ENCODE measurements at regions not wholly inside any gene's neighbourhood (a gene's known extent, or its start where the extent isn't known, plus 50 kb on each side); places are given as distances from the start of the nearest gene placed in this dataset.

DNA sequence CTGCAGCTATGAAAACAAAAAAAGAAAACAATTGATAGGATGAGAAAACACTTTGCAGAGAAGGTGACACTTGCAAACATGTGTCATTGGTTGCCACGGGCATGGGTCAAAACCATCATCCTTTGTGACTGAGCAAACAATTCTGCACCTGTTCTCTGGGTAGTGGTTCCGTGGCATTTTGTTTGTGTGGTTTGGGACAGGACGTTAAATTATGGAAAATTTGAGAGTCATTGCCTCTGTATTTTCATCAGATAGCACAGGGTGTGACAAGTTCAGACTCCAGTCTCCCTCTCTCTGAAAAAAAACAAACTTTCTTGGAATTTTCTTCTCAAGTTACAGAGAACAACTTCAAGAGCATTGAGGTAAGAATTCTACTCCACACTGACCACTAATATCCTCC, 113.4 kb upstream of the HMHB1 start:
- in situ Hi-C loops (cut with MboI; ENCODE audit: low pct_unique_long_range_greater_than_20kb, low sequenced_read_pairs): no loop called here
- DNase-seq: no peak

- DNase-seq: no peak
- in situ Hi-C loops (cut with MboI; ENCODE audit: low pct_unique_long_range_greater_than_20kb, low sequenced_read_pairs): no loop called here
These were observed 115.0 kb upstream of the HMHB1 start for GRCh38 chr5:143696921-143697320.

DNA sequence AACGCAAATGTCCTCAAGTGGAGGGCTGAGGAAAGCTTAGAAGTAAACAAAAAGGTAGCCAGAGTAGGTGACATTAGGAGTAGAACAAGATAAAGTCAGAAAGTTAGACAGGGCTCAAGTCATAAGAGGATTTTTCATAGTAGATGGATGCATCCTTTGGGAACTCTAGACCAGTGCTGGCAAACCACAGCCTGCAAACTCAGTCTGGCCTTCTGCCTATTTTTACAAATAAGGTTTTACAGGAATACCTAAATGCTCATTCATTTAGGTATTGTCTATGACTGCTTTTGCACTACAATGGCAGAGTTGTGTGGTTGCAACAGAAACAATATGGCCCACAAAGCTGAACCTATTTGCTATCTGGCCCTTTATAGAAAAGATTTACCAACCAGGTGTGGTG, 116.0 kb upstream of the HMHB1 start:
- DNase-seq: no peak
- in situ Hi-C loops (cut with MboI; ENCODE audit: low pct_unique_long_range_greater_than_20kb, low sequenced_read_pairs): no loop called here

- no peak for DNase-seq
- in situ Hi-C loops (cut with MboI; ENCODE audit: low pct_unique_long_range_greater_than_20kb, low sequenced_read_pairs): no loop called here
These were observed 116.6 kb upstream of the HMHB1 start for GRCh38 chr5:143695244-143695864.

GRCh38 chr5:143694357-143694756, 117.6 kb upstream of the HMHB1 start:
- DNase-seq: no peak
- in situ Hi-C loops (cut with MboI; ENCODE audit: low pct_unique_long_range_greater_than_20kb, low sequenced_read_pairs): no loop called here

DNA sequence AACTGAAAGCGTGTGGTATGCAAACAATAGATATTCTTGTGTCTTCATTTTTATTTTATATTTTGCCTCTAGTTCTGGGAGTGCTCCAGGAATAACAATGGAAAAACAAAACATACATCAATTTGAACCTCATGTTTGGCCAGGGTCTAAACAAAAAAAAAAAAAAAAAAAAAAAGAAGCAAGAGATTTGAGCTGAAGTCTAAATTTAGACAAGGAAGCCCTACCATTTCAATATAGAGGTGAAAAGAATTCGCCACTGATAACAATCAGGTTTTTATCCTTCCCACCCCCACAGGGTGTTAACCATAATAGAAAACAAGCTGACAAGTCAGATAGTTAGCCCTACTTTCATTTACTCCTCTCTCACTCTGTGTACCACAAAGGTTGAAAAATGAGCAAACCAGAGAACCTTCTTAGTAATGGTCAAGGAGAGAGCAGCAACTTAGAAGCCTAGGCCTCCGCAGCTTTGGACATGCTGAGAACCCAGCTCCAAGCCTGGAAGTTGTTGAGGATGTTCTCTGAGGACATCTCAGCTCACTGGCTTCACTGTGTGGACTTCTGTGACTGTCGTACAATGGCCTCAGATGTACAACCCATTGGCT, 118.2 kb upstream of the HMHB1 start:
- in situ Hi-C loops (cut with MboI; ENCODE audit: low pct_unique_long_range_greater_than_20kb, low sequenced_read_pairs): no loop called here
- DNase-seq: no peak

- in situ Hi-C loops (cut with MboI; ENCODE audit: low pct_unique_long_range_greater_than_20kb, low sequenced_read_pairs): no loop called here
- no peak for DNase-seq
These were observed 119.6 kb upstream of the HMHB1 start for GRCh38 chr5:143692342-143692741.

GRCh38 chr5:143691945-143692290, 120.0 kb upstream of the HMHB1 start:
- in situ Hi-C loops (cut with MboI; ENCODE audit: low pct_unique_long_range_greater_than_20kb, low sequenced_read_pairs): no loop called here
- no peak for DNase-seq

GRCh38 chr5:143691287-143691944, 120.5 kb upstream of the HMHB1 start:
- DNase-seq: no peak
- in situ Hi-C loops (cut with MboI; ENCODE audit: low pct_unique_long_range_greater_than_20kb, low sequenced_read_pairs): no loop called here

- no peak for DNase-seq
These were observed 124.4 kb upstream of the HMHB1 start for GRCh38 chr5:143687604-143688003.

DNA sequence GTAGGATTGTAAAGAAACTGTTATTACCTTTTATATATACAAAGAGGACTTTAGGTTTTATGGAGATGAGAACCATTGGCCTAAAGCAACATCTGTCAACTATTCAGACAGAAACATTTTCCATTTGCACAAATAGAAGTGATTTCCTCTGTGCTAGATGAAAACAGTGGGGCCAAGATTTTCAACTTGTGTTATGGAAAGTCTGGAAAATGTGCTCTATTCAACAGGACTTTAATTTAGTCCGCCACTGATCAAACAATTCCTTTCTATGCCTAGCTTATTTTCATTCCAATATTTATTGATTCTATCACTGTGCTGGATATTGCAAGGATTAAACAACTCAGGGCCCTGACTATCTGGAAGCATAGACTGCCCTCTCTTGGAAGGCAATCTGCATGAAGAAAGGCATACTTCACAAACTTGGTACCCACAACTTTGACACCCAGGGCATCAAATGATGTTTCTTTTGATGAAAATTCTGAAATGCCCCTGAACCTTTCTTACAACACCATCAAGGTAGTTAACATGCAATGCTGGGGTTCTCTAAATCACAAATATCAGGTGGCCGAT, 126.6 kb upstream of the HMHB1 start:
- in situ Hi-C loops (cut with MboI; ENCODE audit: low pct_unique_long_range_greater_than_20kb, low sequenced_read_pairs): no loop called here
- no peak for DNase-seq

More at GRCh38 chr5:143687604-143688003, 124.4 kb upstream of the HMHB1 start:
- in situ Hi-C loops (cut with MboI; ENCODE audit: low pct_unique_long_range_greater_than_20kb, low sequenced_read_pairs): no loop called here

- no peak for DNase-seq
- in situ Hi-C loops (cut with MboI; ENCODE audit: low pct_unique_long_range_greater_than_20kb, low sequenced_read_pairs): no loop called here
These were observed 128.5 kb upstream of the HMHB1 start for GRCh38 chr5:143683459-143683858.

- no peak for DNase-seq
- in situ Hi-C loops (cut with MboI; ENCODE audit: low pct_unique_long_range_greater_than_20kb, low sequenced_read_pairs): no loop called here
These were observed 129.0 kb upstream of the HMHB1 start for GRCh38 chr5:143682929-143683386.

DNA sequence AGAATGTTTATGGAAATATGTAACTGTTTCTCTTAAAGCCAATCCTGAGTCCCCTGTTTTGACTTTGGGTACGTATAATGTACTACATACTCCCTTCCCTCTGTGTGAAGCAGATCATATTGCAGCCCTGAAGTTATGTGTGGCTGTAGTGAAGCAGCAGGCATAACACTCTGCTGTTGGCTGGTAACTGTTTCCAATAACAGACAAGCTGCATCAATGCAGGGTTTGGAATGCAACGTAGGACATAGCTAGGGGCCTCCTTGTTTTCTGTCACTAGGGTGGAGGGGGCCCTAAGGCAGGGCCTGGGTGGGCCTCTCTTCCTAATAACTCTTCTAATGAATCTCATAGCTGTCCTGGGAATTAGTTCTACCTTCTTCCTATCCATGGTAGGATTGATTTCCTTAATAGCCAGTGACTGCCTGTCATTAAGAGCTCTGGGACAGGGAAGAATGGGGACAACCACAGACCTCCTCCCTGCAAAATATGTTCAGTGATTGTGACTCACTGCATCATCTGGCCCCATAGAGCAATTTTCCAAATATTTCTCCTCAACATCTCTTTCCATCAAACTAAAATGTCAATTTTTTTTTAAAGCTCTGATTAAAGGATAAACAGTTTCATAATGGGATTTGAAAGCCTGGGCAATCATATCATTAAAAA, 129.6 kb upstream of the HMHB1 start:
- no peak for DNase-seq
- in situ Hi-C loops (cut with MboI; ENCODE audit: low pct_unique_long_range_greater_than_20kb, low sequenced_read_pairs): no loop called here

DNA sequence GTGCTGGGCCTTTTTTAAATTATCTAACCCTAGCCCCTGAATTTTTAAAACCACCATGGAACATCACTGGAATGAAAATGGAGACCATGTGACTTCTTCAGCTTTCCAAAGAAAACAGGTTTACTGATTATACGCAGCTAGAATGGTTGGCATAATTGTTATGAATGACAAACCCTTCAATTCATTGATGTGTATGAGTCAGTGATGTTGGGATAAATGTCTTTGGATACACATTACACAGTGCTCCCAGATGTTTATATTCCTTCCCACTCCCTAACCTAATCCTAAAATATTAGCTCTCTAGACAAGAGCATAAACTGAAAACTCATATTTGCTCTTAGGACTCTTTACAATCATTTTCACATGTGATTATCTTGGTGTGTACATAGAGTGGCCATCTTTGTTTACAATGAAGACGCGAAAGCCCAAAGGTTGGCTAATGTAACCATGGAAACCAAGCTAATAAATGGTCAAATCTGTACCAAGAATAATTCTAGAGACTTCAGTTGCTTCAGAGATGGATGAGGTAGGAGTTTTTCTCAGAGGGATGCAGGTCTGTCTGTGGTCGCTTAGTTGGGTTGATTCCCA, 131.2 kb upstream of the HMHB1 start:
- in situ Hi-C loops (cut with MboI; ENCODE audit: low pct_unique_long_range_greater_than_20kb, low sequenced_read_pairs): no loop called here
- no peak for DNase-seq

- DNase-seq: no peak
- in situ Hi-C loops (cut with MboI; ENCODE audit: low pct_unique_long_range_greater_than_20kb, low sequenced_read_pairs): no loop called here
These were observed 132.2 kb upstream of the HMHB1 start for GRCh38 chr5:143679777-143680176.

- in situ Hi-C loops (cut with MboI; ENCODE audit: low pct_unique_long_range_greater_than_20kb, low sequenced_read_pairs): no loop called here
- DNase-seq: no peak
These were observed 133.6 kb upstream of the HMHB1 start for GRCh38 chr5:143678148-143678905.

- no peak for DNase-seq
- in situ Hi-C loops (cut with MboI; ENCODE audit: low pct_unique_long_range_greater_than_20kb, low sequenced_read_pairs): no loop called here
These were observed 134.6 kb upstream of the HMHB1 start for GRCh38 chr5:143677403-143677802.

GRCh38 chr5:143676802-143677201, 135.2 kb upstream of the HMHB1 start:
- DNase-seq: no peak
- in situ Hi-C loops (cut with MboI; ENCODE audit: low pct_unique_long_range_greater_than_20kb, low sequenced_read_pairs): no loop called here
